ENCODE measurements at regions not wholly inside any gene's neighbourhood (a gene's known extent, or its start where the extent isn't known, plus 50 kb on each side); places are given as distances from the start of the nearest gene placed in this dataset.
A peak's percentile ranks its signal among the peaks of the same experiment; 100 is the strongest.

GRCh38 chr12:90275088-90275487 is 566.5 kb upstream of the ATP2B1 start:
- H3K4me3 ChIP-seq: no peak overlapping the region
- TF ChIP-seq POLR2AphosphoS5 (IDR thresholded peaks at IDR 0.05) (no peak), EP300 (IDR thresholded peaks at IDR 0.05; ENCODE audit: low read depth) (no peak)
- TF ChIP-seq, protein P1, sequence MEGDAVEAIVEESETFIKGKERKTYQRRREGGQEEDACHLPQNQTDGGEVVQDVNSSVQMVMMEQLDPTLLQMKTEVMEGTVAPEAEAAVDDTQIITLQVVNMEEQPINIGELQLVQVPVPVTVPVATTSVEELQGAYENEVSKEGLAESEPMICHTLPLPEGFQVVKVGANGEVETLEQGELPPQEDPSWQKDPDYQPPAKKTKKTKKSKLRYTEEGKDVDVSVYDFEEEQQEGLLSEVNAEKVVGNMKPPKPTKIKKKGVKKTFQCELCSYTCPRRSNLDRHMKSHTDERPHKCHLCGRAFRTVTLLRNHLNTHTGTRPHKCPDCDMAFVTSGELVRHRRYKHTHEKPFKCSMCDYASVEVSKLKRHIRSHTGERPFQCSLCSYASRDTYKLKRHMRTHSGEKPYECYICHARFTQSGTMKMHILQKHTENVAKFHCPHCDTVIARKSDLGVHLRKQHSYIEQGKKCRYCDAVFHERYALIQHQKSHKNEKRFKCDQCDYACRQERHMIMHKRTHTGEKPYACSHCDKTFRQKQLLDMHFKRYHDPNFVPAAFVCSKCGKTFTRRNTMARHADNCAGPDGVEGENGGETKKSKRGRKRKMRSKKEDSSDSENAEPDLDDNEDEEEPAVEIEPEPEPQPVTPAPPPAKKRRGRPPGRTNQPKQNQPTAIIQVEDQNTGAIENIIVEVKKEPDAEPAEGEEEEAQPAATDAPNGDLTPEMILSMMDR (IDR thresholded peaks at IDR 0.05): no peak
- no peaks in the 10 kb centered on the region for H3K27me3 ChIP-seq
- 60 to 67% methylated on average over 1 to 2 of the region's 2 CpGs for WGBS, 2 donors (ENCODE audit: low coverage in 1 of 2)
- no peak for DNase-seq
- H3K27ac ChIP-seq: no peak overlapping the region
- in situ Hi-C loops (cut with MboI; ENCODE audit: low pct_ligation_motif_present in 1 of 4, low pct_unique_long_range_greater_than_20kb in 1 of 4, low sequenced_read_pairs in 3 of 4) (no loop called here), intact Hi-C loops (cut with DNase I; ENCODE audit: low total_unique reads) (no loop called here)
- no peaks in the 10 kb centered on the region for H3K36me3 ChIP-seq
- H3K9me3 ChIP-seq: no peaks in the 10 kb centered on the region
- no peaks in the 10 kb centered on the region for H3K4me1 ChIP-seq

DNA sequence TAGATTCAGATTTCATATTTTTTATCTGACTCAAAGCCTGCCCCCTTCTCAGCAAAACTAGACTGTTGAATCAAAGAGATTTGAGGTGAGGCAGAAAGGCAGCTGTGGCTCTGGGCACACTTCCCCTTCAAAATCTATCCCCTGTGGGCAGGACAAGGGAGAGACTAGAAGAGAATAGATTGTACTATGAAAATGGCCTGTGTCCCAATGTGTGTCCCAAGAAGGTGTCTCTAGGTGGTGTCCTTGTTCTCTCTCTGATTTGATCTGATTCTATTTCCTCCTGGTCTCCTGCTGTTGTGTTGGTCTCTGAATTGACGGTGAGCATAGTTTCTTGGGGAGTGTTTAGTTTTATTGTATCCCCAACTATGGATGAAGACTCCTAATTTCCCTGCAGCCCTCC is 565.8 kb upstream of the ATP2B1 start:
- Histone ChIP-seq H3K9me3 (no peaks in the 10 kb centered on the region), H3K36me3 (no peaks in the 10 kb centered on the region), H3K4me3 (no peak overlapping the region), H3K27me3 (no peaks in the 10 kb centered on the region), H3K27ac (no peak overlapping the region), H3K4me1 (no peaks in the 10 kb centered on the region)
- intact Hi-C loops (cut with DNase I; ENCODE audit: low total_unique reads): no loop called here
- 50 to 73% methylated on average over 1 of the region's 1 CpG for WGBS, 2 donors (ENCODE audit: low coverage in 1 of 2)
- DNase-seq: no peak
- in situ Hi-C loops (cut with MboI; ENCODE audit: low pct_ligation_motif_present in 1 of 4, low pct_unique_long_range_greater_than_20kb in 1 of 4, low sequenced_read_pairs in 3 of 4): no loop called here
- TF ChIP-seq POLR2A (IDR thresholded peaks at IDR 0.05): no peak
- TF ChIP-seq POLR2AphosphoS5 (IDR thresholded peaks at IDR 0.05): no peak
- TF ChIP-seq EP300 (IDR thresholded peaks at IDR 0.05; ENCODE audit: low read depth): no peak
- TF ChIP-seq, protein P1 (IDR thresholded peaks at IDR 0.05): peak in 1 of 5 experiments; percentile 9

- H3K36me3 ChIP-seq: no peaks in the 10 kb centered on the region
- H3K9me3 ChIP-seq: no peaks in the 10 kb centered on the region
- WGBS, 2 donors (ENCODE audit: low coverage in 1 of 2): 57 to 69% methylated on average over 3 of the region's 3 CpGs
- DNase-seq: no peak
- H3K27me3 ChIP-seq: no peaks in the 10 kb centered on the region
- TF ChIP-seq POLR2AphosphoS5 (IDR thresholded peaks at IDR 0.05) (no peak), EP300 (IDR thresholded peaks at IDR 0.05; ENCODE audit: low read depth) (no peak), POLR2A (IDR thresholded peaks at IDR 0.05) (no peak)
- TF ChIP-seq, protein P1 (IDR thresholded peaks at IDR 0.05): no peak
- no peak overlapping the region for H3K4me3 ChIP-seq
- in situ Hi-C loops (cut with MboI; ENCODE audit: low pct_ligation_motif_present in 1 of 4, low pct_unique_long_range_greater_than_20kb in 1 of 4, low sequenced_read_pairs in 3 of 4) (no loop called here), intact Hi-C loops (cut with DNase I; ENCODE audit: low total_unique reads) (no loop called here)
- H3K4me1 ChIP-seq: no peaks in the 10 kb centered on the region
- H3K27ac ChIP-seq: no peak overlapping the region
These were observed 559.9 kb upstream of the ATP2B1 start for GRCh38 chr12:90268574-90268973.

DNA sequence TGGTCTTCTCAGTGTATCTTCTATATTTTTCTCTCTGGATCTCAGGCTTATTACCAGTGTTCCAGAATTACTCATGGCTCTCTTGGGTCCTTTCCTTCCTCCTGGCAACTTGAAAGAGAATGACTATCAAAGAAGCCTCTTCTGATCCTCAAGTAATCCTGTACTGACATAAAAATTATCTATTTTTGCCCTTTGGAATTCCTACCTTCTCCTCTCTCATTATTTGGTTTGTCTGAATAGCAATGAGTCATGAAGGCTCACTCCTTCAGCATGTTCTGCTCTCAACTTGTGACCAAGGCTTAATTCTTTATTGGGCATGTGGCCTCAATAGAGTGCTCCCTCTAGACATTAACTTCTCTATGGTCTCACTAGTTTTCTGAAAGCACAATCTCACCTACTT is 553.6 kb upstream of the ATP2B1 start:
- TF ChIP-seq POLR2AphosphoS5 (IDR thresholded peaks at IDR 0.05): no peak
- TF ChIP-seq, protein P1 (IDR thresholded peaks at IDR 0.05): no peak
- TF ChIP-seq POLR2A (IDR thresholded peaks at IDR 0.05): no peak
- no peak for TF ChIP-seq EP300 (IDR thresholded peaks at IDR 0.05; ENCODE audit: low read depth)

More for the DNA sequence above, 553.6 kb upstream of the ATP2B1 start:
- Histone ChIP-seq H3K27ac (no peak overlapping the region), H3K4me1 (no peaks in the 10 kb centered on the region), H3K36me3 (no peaks in the 10 kb centered on the region), H3K9me3 (no peaks in the 10 kb centered on the region), H3K4me3 (no peak overlapping the region), H3K27me3 (no peaks in the 10 kb centered on the region)
- no peak for DNase-seq
- intact Hi-C loops (cut with DNase I; ENCODE audit: low total_unique reads): no loop called here
- in situ Hi-C loops (cut with MboI; ENCODE audit: low pct_ligation_motif_present in 1 of 4, low pct_unique_long_range_greater_than_20kb in 1 of 4, low sequenced_read_pairs in 3 of 4): no loop called here

Measured in transverse colon (tissue), 4 donors.